Left lung (tissue), 4 donors: ENCODE measurements at regions not wholly inside any gene's neighbourhood (a gene's known extent, or its start where the extent isn't known, plus 50 kb on each side); places are given as distances from the start of the nearest gene placed in this dataset.

ENCODE experiments used
- ATAC-seq: fragments of 200-7000 bp; cut with Tn5 transposase; one replicate; pipeline ENCODE4 v1.9.1; 2020; ENCODE audit warnings: moderate library complexity
- DNase-seq, 4 donors: peaks; one replicate each; pipeline ENCODE4 v3.0.0-alpha.2; 2013 to 2020
- H3K27ac ChIP-seq, 2 donors: fragments of 200-600 bp; sonication (generic) in 1 of 2; one replicate each; pipeline versions ENCODE4 v1.5.0 to v1.8.0; 2020 to 2021
- H3K27me3 ChIP-seq, 2 donors: fragments of 200-600 bp; sonication (generic) in 1 of 2; one replicate each; pipeline versions ENCODE4 v1.5.0 to v1.8.0; 2020 to 2021
- H3K36me3 ChIP-seq, 2 donors: fragments of 200-600 bp; sonication (generic) in 1 of 2; one replicate each; pipeline versions ENCODE4 v1.5.0 to v1.8.0; 2020 to 2021
- H3K4me1 ChIP-seq, 2 donors: fragments of 200-600 bp; one replicate each; pipeline ENCODE4 v1.8.0; 2021
- H3K4me3 ChIP-seq, 2 donors: fragments of 200-600 bp; sonication (generic) in 1 of 2; one replicate each; pipeline versions ENCODE4 v1.5.0 to v1.8.0; 2020 to 2021; ENCODE audit warnings: mild to moderate bottlenecking in 1 of 2
- H3K9me3 ChIP-seq, 2 donors: fragments of 200-600 bp; sonication (generic) in 1 of 2; one replicate each; pipeline versions ENCODE4 v1.5.0 to v1.8.0; 2020 to 2021
- intact Hi-C, 2 donors: fragments of 100-400 bp; cut with DNase I; formaldehyde crosslinking; loops; one replicate each; pipeline versions ENCODE4 v1.11.2 to v1.14.2; 2022
- TF ChIP-seq, protein P1 (sequence below), 2 donors: fragments of 200-600 bp; sonication (generic) in 1 of 2; IDR thresholded peaks; one replicate each; pipeline versions ENCODE4 v1.5.0 to v1.8.0; 2021; ENCODE audit warnings: antibody characterized with exemption in 2 of 2
- donor health status: DM: no; HTN: yes; CAD: no.
- donor health status: DM: no; HTN: no; CAD: no.

DNA sequence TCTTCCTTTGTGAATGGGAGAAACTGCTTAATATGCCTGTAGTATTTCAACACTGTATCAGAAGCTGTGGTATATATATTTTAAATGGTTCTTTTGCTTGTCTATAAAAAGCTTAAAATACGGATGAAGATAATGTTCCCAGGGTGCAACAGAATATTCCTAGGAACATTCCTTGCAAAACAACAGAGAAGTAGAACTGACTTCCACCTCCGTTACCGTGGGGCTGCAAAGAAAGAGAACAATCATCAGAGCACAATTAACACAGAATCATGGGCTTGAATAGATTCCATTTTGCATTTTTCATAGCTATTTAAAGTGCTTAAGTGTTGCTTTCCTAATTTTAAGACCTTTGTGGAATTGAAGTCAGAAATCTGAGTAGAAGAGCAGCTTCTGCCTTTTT is 1227.7 kb downstream of the EFNB2 start:
- Histone ChIP-seq H3K4me1 (no peaks in the 10 kb centered on the region), H3K27me3 (no peaks in the 10 kb centered on the region), H3K27ac (no peak overlapping the region), H3K4me3 (no peak overlapping the region), H3K36me3 (no peaks in the 10 kb centered on the region), H3K9me3 (no peaks in the 10 kb centered on the region)
- TF ChIP-seq, protein P1, sequence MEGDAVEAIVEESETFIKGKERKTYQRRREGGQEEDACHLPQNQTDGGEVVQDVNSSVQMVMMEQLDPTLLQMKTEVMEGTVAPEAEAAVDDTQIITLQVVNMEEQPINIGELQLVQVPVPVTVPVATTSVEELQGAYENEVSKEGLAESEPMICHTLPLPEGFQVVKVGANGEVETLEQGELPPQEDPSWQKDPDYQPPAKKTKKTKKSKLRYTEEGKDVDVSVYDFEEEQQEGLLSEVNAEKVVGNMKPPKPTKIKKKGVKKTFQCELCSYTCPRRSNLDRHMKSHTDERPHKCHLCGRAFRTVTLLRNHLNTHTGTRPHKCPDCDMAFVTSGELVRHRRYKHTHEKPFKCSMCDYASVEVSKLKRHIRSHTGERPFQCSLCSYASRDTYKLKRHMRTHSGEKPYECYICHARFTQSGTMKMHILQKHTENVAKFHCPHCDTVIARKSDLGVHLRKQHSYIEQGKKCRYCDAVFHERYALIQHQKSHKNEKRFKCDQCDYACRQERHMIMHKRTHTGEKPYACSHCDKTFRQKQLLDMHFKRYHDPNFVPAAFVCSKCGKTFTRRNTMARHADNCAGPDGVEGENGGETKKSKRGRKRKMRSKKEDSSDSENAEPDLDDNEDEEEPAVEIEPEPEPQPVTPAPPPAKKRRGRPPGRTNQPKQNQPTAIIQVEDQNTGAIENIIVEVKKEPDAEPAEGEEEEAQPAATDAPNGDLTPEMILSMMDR (IDR thresholded peaks at IDR 0.05): no peak
- no peak for ATAC-seq
- no peak for DNase-seq
- intact Hi-C loops: no loop called here

DNA sequence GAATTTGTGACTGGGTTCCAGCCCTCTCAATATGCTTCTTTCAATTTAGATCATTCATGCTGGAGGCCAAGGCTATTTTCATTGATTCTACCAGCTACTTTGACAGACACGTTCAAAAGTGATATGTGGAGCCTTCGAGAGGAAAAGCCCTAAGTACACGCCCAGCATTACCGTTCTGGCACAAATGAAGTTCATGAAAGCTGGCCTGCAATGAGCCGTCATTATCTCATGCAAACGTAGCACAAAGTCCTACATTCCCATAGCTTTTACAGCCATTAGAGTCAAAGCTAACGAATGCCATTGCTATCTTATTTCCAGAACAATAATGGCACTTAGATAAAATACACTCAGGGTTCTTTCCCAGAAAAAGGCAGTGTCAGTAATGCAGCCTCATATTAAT is 1237.6 kb downstream of the EFNB2 start:
- H3K27ac ChIP-seq: no peak overlapping the region
- no peaks in the 10 kb centered on the region for H3K4me1 ChIP-seq
- peaks cover 0 to 10% of the 10 kb centered on the region in 2 donors for H3K9me3 ChIP-seq
- ATAC-seq: no peak
- H3K36me3 ChIP-seq: no peaks in the 10 kb centered on the region
- no peak for DNase-seq
- no peaks in the 10 kb centered on the region for H3K27me3 ChIP-seq
- H3K4me3 ChIP-seq: no peak overlapping the region
- TF ChIP-seq, protein P1 (IDR thresholded peaks at IDR 0.05): no peak
- intact Hi-C loops: no loop called here

DNA sequence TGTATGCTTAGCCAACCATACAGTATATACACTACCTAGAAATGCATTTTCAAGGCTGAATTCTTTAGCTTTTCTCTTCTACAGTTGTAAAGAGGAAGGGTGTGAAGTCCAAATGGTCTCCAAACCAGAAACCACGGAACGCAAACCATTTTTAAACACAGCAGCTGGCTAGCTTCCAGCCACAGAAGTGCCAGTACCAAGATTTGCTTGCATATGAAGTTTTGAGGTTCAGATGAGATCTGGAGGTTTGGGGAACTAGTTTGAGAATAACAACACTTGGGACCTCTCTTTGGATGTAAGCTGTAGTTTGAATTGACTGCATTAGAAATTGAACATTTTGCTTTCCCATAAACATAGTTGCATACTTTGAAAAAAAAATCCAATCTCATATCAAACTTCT is 1243.5 kb downstream of the EFNB2 start:
- no peaks in the 10 kb centered on the region for H3K4me1 ChIP-seq
- H3K27me3 ChIP-seq: no peaks in the 10 kb centered on the region
- no peak overlapping the region for H3K27ac ChIP-seq
- intact Hi-C loops: no loop called here
- no peaks in the 10 kb centered on the region for H3K36me3 ChIP-seq
- no peak overlapping the region for H3K4me3 ChIP-seq
- ATAC-seq (no peak), DNase-seq (no peak)
- H3K9me3 ChIP-seq: peaks cover 0 to 10% of the 10 kb centered on the region in 2 donors
- TF ChIP-seq, protein P1 (IDR thresholded peaks at IDR 0.05): no peak

DNA sequence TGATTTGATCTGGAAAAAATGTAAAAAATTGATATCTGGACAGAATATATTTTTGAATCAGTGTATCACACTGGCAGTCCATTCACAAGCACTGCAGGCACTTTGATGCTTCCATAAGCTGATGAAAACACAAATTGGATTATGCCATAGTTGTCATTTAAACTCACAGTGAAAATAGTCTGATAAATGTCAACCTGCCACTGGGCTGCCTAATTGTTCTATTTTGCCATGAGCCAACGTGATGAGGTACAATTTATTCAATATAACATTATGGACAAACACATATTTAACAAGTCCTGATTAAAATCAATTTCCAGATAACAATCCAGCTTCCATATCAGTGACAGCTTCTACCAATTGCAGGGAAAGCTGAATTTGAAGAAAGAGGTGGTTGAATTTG is 1244.9 kb downstream of the EFNB2 start:
- Histone ChIP-seq H3K36me3 (no peaks in the 10 kb centered on the region), H3K9me3 (peaks cover 0 to 7% of the 10 kb centered on the region in 2 donors), H3K27ac (no peak overlapping the region), H3K27me3 (no peaks in the 10 kb centered on the region), H3K4me3 (no peak overlapping the region), H3K4me1 (no peaks in the 10 kb centered on the region)
- no peak for ATAC-seq
- DNase-seq: no peak
- intact Hi-C loops: no loop called here
- TF ChIP-seq, protein P1 (IDR thresholded peaks at IDR 0.05): no peak

DNA sequence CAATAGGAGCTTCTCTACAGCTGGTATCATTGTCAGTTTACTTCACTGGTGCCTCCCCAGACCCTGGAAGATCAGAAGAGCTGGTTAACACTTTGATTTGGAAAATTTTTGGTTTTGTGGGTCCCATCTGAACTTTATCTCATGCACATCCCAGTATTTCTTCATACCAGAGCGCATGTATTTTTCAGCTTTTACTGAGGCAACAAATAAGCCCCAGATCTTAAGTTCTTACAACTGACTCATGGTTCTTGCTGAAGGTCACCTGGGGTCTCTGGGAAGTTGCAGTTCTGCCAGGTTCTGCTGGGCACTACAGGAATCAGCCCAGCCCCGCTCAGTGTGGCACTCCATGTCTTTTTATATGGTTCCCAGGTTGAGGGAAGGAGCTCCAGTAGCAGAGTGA is 1249.9 kb downstream of the EFNB2 start:
- intact Hi-C loops: no loop called here
- no peak for DNase-seq
- Histone ChIP-seq H3K4me1 (no peaks in the 10 kb centered on the region), H3K9me3 (no peaks in the 10 kb centered on the region), H3K36me3 (no peaks in the 10 kb centered on the region), H3K27me3 (no peaks in the 10 kb centered on the region), H3K27ac (no peak overlapping the region), H3K4me3 (no peak overlapping the region)
- TF ChIP-seq, protein P1 (IDR thresholded peaks at IDR 0.05): no peak
- no peak for ATAC-seq
